Activated T-cell treated with anti-CD3 and anti-CD28 coated beads, Interleukin-2, amount 50 U/mL, for 1 hour (primary cell): ENCODE measurements at regions not wholly inside any gene's neighbourhood (a gene's known extent, or its start where the extent isn't known, plus 50 kb on each side); places are given as distances from the start of the nearest gene placed in this dataset.

Experiments used
- DNase-seq: peaks from one replicate; pipeline ENCODE4 v3.0.0-alpha.2; 2020

- DNase-seq = no peak
Measured at GRCh38 chr12:13670285-13670866, 311.0 kb downstream of the GRIN2B start.

- no peak for DNase-seq
Measured at GRCh38 chr12:13668880-13669279, 312.5 kb downstream of the GRIN2B start.

GRCh38 chr12:13666806-13667205 lies 314.6 kb downstream of the GRIN2B start:
- no peak for DNase-seq

GRCh38 chr12:13661005-13661887 lies 320.2 kb downstream of the GRIN2B start:
- no peak for DNase-seq

GRCh38 chr12:13654456-13654855 lies 326.9 kb downstream of the GRIN2B start:
- DNase-seq = no peak

- no peak for DNase-seq
Measured at GRCh38 chr12:13652105-13652504, 329.3 kb downstream of the GRIN2B start.

GRCh38 chr12:13635709-13636108 lies 345.7 kb downstream of the GRIN2B start:
- no peak for DNase-seq

- DNase-seq = no peak
Measured at GRCh38 chr12:13631873-13632272, 349.5 kb downstream of the GRIN2B start.

- DNase-seq = no peak
Measured at GRCh38 chr12:13630354-13630753, 351.0 kb downstream of the GRIN2B start.

- DNase-seq = no peak
Measured at GRCh38 chr12:13628067-13628466, 353.3 kb downstream of the GRIN2B start.

- DNase-seq = no peak
Measured at GRCh38 chr12:13627536-13627935, 353.9 kb downstream of the GRIN2B start.

- DNase-seq = no peak
Measured at GRCh38 chr12:13613297-13613696, 368.1 kb downstream of the GRIN2B start.

GRCh38 chr12:13609894-13610679 lies 371.3 kb downstream of the GRIN2B start:
- no peak for DNase-seq

- no peak for DNase-seq
Measured at GRCh38 chr12:13606290-13606689, 375.1 kb downstream of the GRIN2B start.

GRCh38 chr12:13603953-13604352 lies 377.4 kb downstream of the GRIN2B start:
- no peak for DNase-seq

- DNase-seq = no peak
Measured at GRCh38 chr12:13602172-13602571, 379.2 kb downstream of the GRIN2B start.

- DNase-seq = no peak
Measured at GRCh38 chr12:13599176-13599575, 382.2 kb downstream of the GRIN2B start.

- no peak for DNase-seq
Measured at GRCh38 chr12:13597837-13598236, 383.6 kb downstream of the GRIN2B start.

GRCh38 chr12:13597166-13597565 lies 384.2 kb downstream of the GRIN2B start:
- no peak for DNase-seq

GRCh38 chr12:13596714-13597113 lies 384.7 kb downstream of the GRIN2B start:
- no peak for DNase-seq

- no peak for DNase-seq
Measured at GRCh38 chr12:13595536-13596443, 385.6 kb downstream of the GRIN2B start.

GRCh38 chr12:13594731-13595514 lies 386.5 kb downstream of the GRIN2B start:
- no peak for DNase-seq
